Activated naive CD4-positive, alpha-beta T cell treated with anti-CD3 and anti-CD28 coated beads, Interleukin-2, amount 10 ng/mL, durations not matched to agents 7 days and 5 days (primary cell): ENCODE measurements at regions not wholly inside any gene's neighbourhood (a gene's known extent, or its start where the extent isn't known, plus 50 kb on each side); places are given as distances from the start of the nearest gene placed in this dataset.
A peak's percentile ranks its signal among the peaks of the same experiment; 100 is the strongest.

Source experiments
- CTCF ChIA-PET: fragments of 350-600 bp; sonication (Branson Sonifier 250); formaldehyde crosslinking; loops from one replicate; lab custom pipeline; 2021; ENCODE audit warnings: antibody characterized with exemption; lab: Charles Lee
- DNase-seq: peaks from one replicate; pipeline ENCODE4 v3.0.0-alpha.2; 2020
- H3K27ac Mint-ChIP-seq: one replicate; pipeline ENCODE4 v1.8.0; 2021; ENCODE audit warnings: mild to moderate bottlenecking, moderate library complexity, mixed read lengths
- H3K27me3 Mint-ChIP-seq: one replicate; pipeline ENCODE4 v1.8.0; 2021; ENCODE audit warnings: mild to moderate bottlenecking, mixed read lengths
- H3K36me3 Mint-ChIP-seq: one replicate; pipeline ENCODE4 v1.8.0; 2021; ENCODE audit warnings: mixed read lengths
- H3K4me1 Mint-ChIP-seq: one replicate; pipeline ENCODE4 v1.8.0; 2021; ENCODE audit warnings: mixed read lengths
- H3K4me3 Mint-ChIP-seq: one replicate; pipeline ENCODE4 v1.8.0; 2021; ENCODE audit warnings: mild to moderate bottlenecking, moderate library complexity, mixed read lengths
- H3K9me3 Mint-ChIP-seq: one replicate; pipeline ENCODE4 v1.8.0; 2021; ENCODE audit warnings: mixed read lengths

GRCh38 chr10:132115732-132116131 lies 50.0 kb downstream of the JAKMIP3 start:
- peak; percentile 10 for DNase-seq
- CTCF ChIA-PET, result no interaction called here
- no peaks in the 10 kb centered on the region for H3K9me3 Mint-ChIP-seq
- H3K4me3 Mint-ChIP-seq, result no peak overlapping the region
- no peaks in the 10 kb centered on the region for H3K36me3 Mint-ChIP-seq
- no peak overlapping the region for H3K27ac Mint-ChIP-seq
- peaks cover 10% of the 10 kb centered on the region for H3K27me3 Mint-ChIP-seq
- H3K4me1 Mint-ChIP-seq, result no peaks in the 10 kb centered on the region

GRCh38 chr10:132117146-132117545 lies 51.4 kb downstream of the JAKMIP3 start:
- CTCF ChIA-PET, result no interaction called here
- Mint-ChIP-seq H3K4me3 (no peak overlapping the region), H3K9me3 (no peaks in the 10 kb centered on the region)

GRCh38 chr10:132117636-132118190 lies 52.0 kb downstream of the JAKMIP3 start:
- Mint-ChIP-seq H3K27ac (no peak overlapping the region), H3K36me3 (no peaks in the 10 kb centered on the region), H3K9me3 (no peaks in the 10 kb centered on the region), H3K4me1 (no peaks in the 10 kb centered on the region), H3K27me3 (peaks cover 6% of the 10 kb centered on the region), H3K4me3 (no peak overlapping the region)
- CTCF ChIA-PET, result no interaction called here
- DNase-seq, result no peak

More at GRCh38 chr10:132117146-132117545, 51.4 kb downstream of the JAKMIP3 start:
- Mint-ChIP-seq H3K4me1 (no peaks in the 10 kb centered on the region), H3K36me3 (no peaks in the 10 kb centered on the region), H3K27ac (no peak overlapping the region), H3K27me3 (peaks cover 6% of the 10 kb centered on the region)
- no peak for DNase-seq

GRCh38 chr10:132118366-132118765 lies 52.6 kb downstream of the JAKMIP3 start:
- H3K27ac Mint-ChIP-seq, result no peak overlapping the region
- no peaks in the 10 kb centered on the region for H3K9me3 Mint-ChIP-seq
- no peak for DNase-seq
- H3K27me3 Mint-ChIP-seq, result peaks cover 6% of the 10 kb centered on the region
- CTCF ChIA-PET, result no interaction called here
- no peak overlapping the region for H3K4me3 Mint-ChIP-seq
- H3K36me3 Mint-ChIP-seq, result no peaks in the 10 kb centered on the region
- no peaks in the 10 kb centered on the region for H3K4me1 Mint-ChIP-seq

- no peaks in the 10 kb centered on the region for H3K4me1 Mint-ChIP-seq
- no peak overlapping the region for H3K27ac Mint-ChIP-seq
- DNase-seq, result no peak
- H3K4me3 Mint-ChIP-seq, result no peak overlapping the region
- no peaks in the 10 kb centered on the region for H3K9me3 Mint-ChIP-seq
- H3K27me3 Mint-ChIP-seq, result peaks cover 10% of the 10 kb centered on the region
- H3K36me3 Mint-ChIP-seq, result no peaks in the 10 kb centered on the region
- CTCF ChIA-PET, result no interaction called here
These were observed 54.5 kb downstream of the JAKMIP3 start for GRCh38 chr10:132120200-132120599.

- H3K9me3 Mint-ChIP-seq, result no peaks in the 10 kb centered on the region
- no peaks in the 10 kb centered on the region for H3K36me3 Mint-ChIP-seq
- no peaks in the 10 kb centered on the region for H3K4me1 Mint-ChIP-seq
- peaks cover 11% of the 10 kb centered on the region for H3K27me3 Mint-ChIP-seq
- no peak for DNase-seq
- H3K4me3 Mint-ChIP-seq, result no peak overlapping the region
- CTCF ChIA-PET, result no interaction called here
- no peak overlapping the region for H3K27ac Mint-ChIP-seq
These were observed 55.2 kb downstream of the JAKMIP3 start for GRCh38 chr10:132120734-132121510.

GRCh38 chr10:132121511-132121830 lies 55.7 kb downstream of the JAKMIP3 start:
- H3K27me3 Mint-ChIP-seq, result peaks cover 15% of the 10 kb centered on the region
- H3K27ac Mint-ChIP-seq, result no peak overlapping the region
- H3K36me3 Mint-ChIP-seq, result no peaks in the 10 kb centered on the region
- H3K4me3 Mint-ChIP-seq, result no peak overlapping the region
- DNase-seq, result no peak
- no peaks in the 10 kb centered on the region for H3K4me1 Mint-ChIP-seq
- CTCF ChIA-PET, result no interaction called here
- no peaks in the 10 kb centered on the region for H3K9me3 Mint-ChIP-seq

- no peaks in the 10 kb centered on the region for H3K36me3 Mint-ChIP-seq
- peaks cover 10% of the 10 kb centered on the region for H3K27me3 Mint-ChIP-seq
- H3K4me3 Mint-ChIP-seq, result no peak overlapping the region
- H3K27ac Mint-ChIP-seq, result no peak overlapping the region
- CTCF ChIA-PET, result no interaction called here
- no peaks in the 10 kb centered on the region for H3K9me3 Mint-ChIP-seq
- no peaks in the 10 kb centered on the region for H3K4me1 Mint-ChIP-seq
- no peak for DNase-seq
These were observed 56.5 kb downstream of the JAKMIP3 start for GRCh38 chr10:132122097-132122861.

- no peaks in the 10 kb centered on the region for H3K9me3 Mint-ChIP-seq
- no peak overlapping the region for H3K27ac Mint-ChIP-seq
- peaks cover 9% of the 10 kb centered on the region for H3K27me3 Mint-ChIP-seq
- no peaks in the 10 kb centered on the region for H3K36me3 Mint-ChIP-seq
- no peaks in the 10 kb centered on the region for H3K4me1 Mint-ChIP-seq
- CTCF ChIA-PET, result no interaction called here
- DNase-seq, result no peak
- H3K4me3 Mint-ChIP-seq, result no peak overlapping the region
These were observed 57.2 kb downstream of the JAKMIP3 start for GRCh38 chr10:132122939-132123445.

GRCh38 chr10:132123606-132124005 lies 57.9 kb downstream of the JAKMIP3 start:
- no peak for DNase-seq
- no peaks in the 10 kb centered on the region for H3K9me3 Mint-ChIP-seq
- CTCF ChIA-PET, result no interaction called here
- no peak overlapping the region for H3K4me3 Mint-ChIP-seq
- H3K27ac Mint-ChIP-seq, result no peak overlapping the region
- no peaks in the 10 kb centered on the region for H3K4me1 Mint-ChIP-seq
- H3K36me3 Mint-ChIP-seq, result no peaks in the 10 kb centered on the region
- H3K27me3 Mint-ChIP-seq, result peaks cover 9% of the 10 kb centered on the region

- Mint-ChIP-seq H3K36me3 (no peaks in the 10 kb centered on the region), H3K27ac (no peak overlapping the region), H3K9me3 (no peaks in the 10 kb centered on the region), H3K4me3 (no peak overlapping the region), H3K4me1 (no peaks in the 10 kb centered on the region), H3K27me3 (peaks cover 12% of the 10 kb centered on the region)
- CTCF ChIA-PET, result no interaction called here
- no peak for DNase-seq
These were observed 58.6 kb downstream of the JAKMIP3 start for GRCh38 chr10:132124201-132124920.

- DNase-seq, result no peak
- CTCF ChIA-PET, result no interaction called here
- no peak overlapping the region for H3K4me3 Mint-ChIP-seq
- H3K27ac Mint-ChIP-seq, result no peak overlapping the region
- H3K9me3 Mint-ChIP-seq, result no peaks in the 10 kb centered on the region
- peaks cover 32% of the 10 kb centered on the region for H3K27me3 Mint-ChIP-seq
- peaks cover 2% of the 10 kb centered on the region for H3K4me1 Mint-ChIP-seq
- H3K36me3 Mint-ChIP-seq, result no peaks in the 10 kb centered on the region
These were observed 57.3 kb upstream of the DPYSL4 start for GRCh38 chr10:132129431-132129830.

- H3K36me3 Mint-ChIP-seq, result no peaks in the 10 kb centered on the region
- H3K27me3 Mint-ChIP-seq, result peaks cover 30% of the 10 kb centered on the region
- no peaks in the 10 kb centered on the region for H3K9me3 Mint-ChIP-seq
- H3K4me3 Mint-ChIP-seq, result no peak overlapping the region
- H3K4me1 Mint-ChIP-seq, result peaks cover 2% of the 10 kb centered on the region
- CTCF ChIA-PET, result interaction anchor here (0.9 kb wide), 1 partner anchor 12 kb away, joined by 3 read pairs; no protein-coding TSS in a partner anchor
- DNase-seq, result no peak
- H3K27ac Mint-ChIP-seq, result no peak overlapping the region
These were observed 56.2 kb upstream of the DPYSL4 start for GRCh38 chr10:132130286-132131265.
